ENCODE measurements at regions not wholly inside any gene's neighbourhood (a gene's known extent, or its start where the extent isn't known, plus 50 kb on each side); places are given as distances from the start of the nearest gene placed in this dataset.

GRCh38 chr13:80939581-80939980, 598.7 kb upstream of the SPRY2 start:
- TF ChIP-seq, protein P1, sequence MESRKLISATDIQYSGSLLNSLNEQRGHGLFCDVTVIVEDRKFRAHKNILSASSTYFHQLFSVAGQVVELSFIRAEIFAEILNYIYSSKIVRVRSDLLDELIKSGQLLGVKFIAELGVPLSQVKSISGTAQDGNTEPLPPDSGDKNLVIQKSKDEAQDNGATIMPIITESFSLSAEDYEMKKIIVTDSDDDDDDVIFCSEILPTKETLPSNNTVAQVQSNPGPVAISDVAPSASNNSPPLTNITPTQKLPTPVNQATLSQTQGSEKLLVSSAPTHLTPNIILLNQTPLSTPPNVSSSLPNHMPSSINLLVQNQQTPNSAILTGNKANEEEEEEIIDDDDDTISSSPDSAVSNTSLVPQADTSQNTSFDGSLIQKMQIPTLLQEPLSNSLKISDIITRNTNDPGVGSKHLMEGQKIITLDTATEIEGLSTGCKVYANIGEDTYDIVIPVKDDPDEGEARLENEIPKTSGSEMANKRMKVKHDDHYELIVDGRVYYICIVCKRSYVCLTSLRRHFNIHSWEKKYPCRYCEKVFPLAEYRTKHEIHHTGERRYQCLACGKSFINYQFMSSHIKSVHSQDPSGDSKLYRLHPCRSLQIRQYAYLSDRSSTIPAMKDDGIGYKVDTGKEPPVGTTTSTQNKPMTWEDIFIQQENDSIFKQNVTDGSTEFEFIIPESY (IDR thresholded peaks at IDR 0.05) = no peak
- no peak for TF ChIP-seq HNF4G (IDR thresholded peaks at IDR 0.05)
- TF ChIP-seq CTCF (IDR thresholded peaks at IDR 0.05; ENCODE audit: low read depth, low read length, missing input control) = no peak
- TF ChIP-seq HNF4A (conservative IDR thresholded peaks at IDR 0.05) = no peak
- TF ChIP-seq SP1 (IDR thresholded peaks at IDR 0.05) = no peak

GRCh38 chr13:80931766-80932165, 590.8 kb upstream of the SPRY2 start:
- DNase-seq (ENCODE audit: low spot score) = no peak
- Histone ChIP-seq H3K27me3 (ENCODE audit: control insufficient read depth in 4 of 4, insufficient read depth in 4 of 4, low read length in 3 of 4) (no peaks in the 10 kb centered on the region), H3K9me3 (ENCODE audit: control insufficient read depth in 4 of 4, low read length in 3 of 4) (no peaks in the 10 kb centered on the region), H3K36me3 (ENCODE audit: control insufficient read depth in 4 of 4, insufficient read depth in 3 of 4, low read depth in 1 of 4, low read length in 3 of 4) (no peaks in the 10 kb centered on the region), H3K4me3 (ENCODE audit: low read depth in 1 of 3, low read length in 3 of 3) (no peak overlapping the region), H3K4me1 (ENCODE audit: control insufficient read depth in 4 of 4, insufficient read depth in 4 of 4, low read length in 3 of 4) (no peaks in the 10 kb centered on the region), H3K9ac (ENCODE audit: low read depth in 1 of 2, low read length in 2 of 2) (no peak overlapping the region), H3K27ac (ENCODE audit: low read depth in 1 of 2, low read length in 2 of 2) (no peak overlapping the region)
- 63% methylated on average over 2 of the region's 2 CpGs for WGBS
- TF ChIP-seq, protein P1 (IDR thresholded peaks at IDR 0.05) = no peak

More at GRCh38 chr13:80939581-80939980, 598.7 kb upstream of the SPRY2 start:
- 83% methylated on average over 2 of the region's 2 CpGs for WGBS
- Histone ChIP-seq H3K9ac (ENCODE audit: low read depth in 1 of 2, low read length in 2 of 2) (no peak overlapping the region), H3K36me3 (ENCODE audit: control insufficient read depth in 4 of 4, insufficient read depth in 3 of 4, low read depth in 1 of 4, low read length in 3 of 4) (no peaks in the 10 kb centered on the region), H3K4me1 (ENCODE audit: control insufficient read depth in 4 of 4, insufficient read depth in 4 of 4, low read length in 3 of 4) (no peaks in the 10 kb centered on the region), H3K9me3 (ENCODE audit: control insufficient read depth in 4 of 4, low read length in 3 of 4) (no peaks in the 10 kb centered on the region), H3K27me3 (ENCODE audit: control insufficient read depth in 4 of 4, insufficient read depth in 4 of 4, low read length in 3 of 4) (no peaks in the 10 kb centered on the region), H3K4me3 (ENCODE audit: low read depth in 1 of 3, low read length in 3 of 3) (no peak overlapping the region), H3K27ac (ENCODE audit: low read depth in 1 of 2, low read length in 2 of 2) (no peak overlapping the region)
- no peak for DNase-seq (ENCODE audit: low spot score)

GRCh38 chr13:80931118-80931517, 590.2 kb upstream of the SPRY2 start:
- Histone ChIP-seq H3K4me1 (ENCODE audit: control insufficient read depth in 4 of 4, insufficient read depth in 4 of 4, low read length in 3 of 4) (no peaks in the 10 kb centered on the region), H3K27ac (ENCODE audit: low read depth in 1 of 2, low read length in 2 of 2) (no peak overlapping the region), H3K9me3 (ENCODE audit: control insufficient read depth in 4 of 4, low read length in 3 of 4) (no peaks in the 10 kb centered on the region), H3K4me3 (ENCODE audit: low read depth in 1 of 3, low read length in 3 of 3) (no peak overlapping the region), H3K9ac (ENCODE audit: low read depth in 1 of 2, low read length in 2 of 2) (no peak overlapping the region), H3K27me3 (ENCODE audit: control insufficient read depth in 4 of 4, insufficient read depth in 4 of 4, low read length in 3 of 4) (no peaks in the 10 kb centered on the region), H3K36me3 (ENCODE audit: control insufficient read depth in 4 of 4, insufficient read depth in 3 of 4, low read depth in 1 of 4, low read length in 3 of 4) (no peaks in the 10 kb centered on the region)
- no peak for DNase-seq (ENCODE audit: low spot score)
- WGBS = 47% methylated on average over 1 of the region's 1 CpG
- TF ChIP-seq RXRA (IDR thresholded peaks at IDR 0.05) = no peak
- no peak for TF ChIP-seq HNF4A (conservative IDR thresholded peaks at IDR 0.05)
- TF ChIP-seq, protein P2, sequence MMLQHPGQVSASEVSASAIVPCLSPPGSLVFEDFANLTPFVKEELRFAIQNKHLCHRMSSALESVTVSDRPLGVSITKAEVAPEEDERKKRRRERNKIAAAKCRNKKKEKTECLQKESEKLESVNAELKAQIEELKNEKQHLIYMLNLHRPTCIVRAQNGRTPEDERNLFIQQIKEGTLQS (IDR thresholded peaks at IDR 0.05) = no peak
- TF ChIP-seq HNF4G (IDR thresholded peaks at IDR 0.05) = no peak
- no peak for TF ChIP-seq REST (IDR thresholded peaks at IDR 0.05)
- TF ChIP-seq FOXA1 (IDR thresholded peaks at IDR 0.05) = no peak
- TF ChIP-seq MAX (IDR thresholded peaks at IDR 0.05) = no peak
- no peak for TF ChIP-seq TAF1 (conservative IDR thresholded peaks at IDR 0.05)
- TF ChIP-seq YY1 (IDR thresholded peaks at IDR 0.05) = no peak
- TF ChIP-seq FOXA2 (IDR thresholded peaks at IDR 0.05) = no peak
- TF ChIP-seq NR2F2 (IDR thresholded peaks at IDR 0.05) = no peak
- TF ChIP-seq, protein P1 (IDR thresholded peaks at IDR 0.05) = no peak
- no peak for TF ChIP-seq JUND (IDR thresholded peaks at IDR 0.05)
